ENCODE measurements at regions not wholly inside any gene's neighbourhood (a gene's known extent, or its start where the extent isn't known, plus 50 kb on each side); places are given as distances from the start of the nearest gene placed in this dataset.

DNA sequence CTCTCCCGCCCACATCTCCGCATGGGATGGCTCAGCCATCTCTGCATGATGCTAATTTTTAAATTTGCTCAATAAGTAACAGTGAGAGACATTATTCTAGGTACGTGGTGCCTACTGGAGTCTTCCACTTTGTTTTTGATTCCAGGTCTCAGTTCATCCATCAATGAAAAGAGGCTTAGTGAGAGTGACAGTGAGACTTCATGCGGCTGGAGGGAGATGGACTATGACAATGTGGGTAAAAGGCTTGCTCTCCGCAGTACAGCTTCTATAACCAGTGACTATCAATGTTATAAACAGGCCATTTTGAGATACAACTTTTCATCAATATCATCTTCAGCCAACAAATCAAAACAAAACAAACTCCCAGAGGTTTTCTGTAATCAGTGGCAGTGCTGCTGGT is 563.4 kb upstream of the MKI67 start:
- no peak for DNase-seq

DNA sequence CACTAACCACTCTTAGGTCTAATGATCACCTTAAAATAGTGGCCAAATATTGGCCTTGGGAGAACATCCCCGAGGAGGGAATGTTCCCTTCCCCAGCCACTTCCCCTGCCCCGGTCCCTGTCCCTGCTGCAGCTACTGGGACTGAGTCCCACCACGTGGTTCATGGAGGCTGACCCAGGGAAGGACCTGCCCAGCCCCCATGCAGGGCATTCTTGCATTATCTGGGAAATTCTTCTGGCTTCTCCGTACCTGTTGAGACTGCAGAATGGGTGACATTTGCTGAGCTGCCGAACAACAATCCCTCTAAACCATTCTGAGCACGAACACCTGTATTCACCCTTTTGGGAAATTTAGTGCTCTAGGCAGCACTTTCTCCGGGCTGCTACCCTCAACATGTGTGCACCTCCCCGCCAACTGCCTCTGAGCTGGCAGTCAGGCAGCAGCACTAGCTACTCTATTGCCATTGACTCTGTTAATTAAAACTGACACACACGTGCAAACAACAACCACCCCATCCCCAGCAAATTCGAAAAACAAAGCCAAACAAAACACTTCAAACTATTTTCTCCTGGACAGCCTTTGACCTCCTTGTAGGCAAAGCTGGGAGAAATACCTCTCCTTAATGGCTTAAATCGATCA is 567.4 kb upstream of the MKI67 start:
- no peak for DNase-seq

DNA sequence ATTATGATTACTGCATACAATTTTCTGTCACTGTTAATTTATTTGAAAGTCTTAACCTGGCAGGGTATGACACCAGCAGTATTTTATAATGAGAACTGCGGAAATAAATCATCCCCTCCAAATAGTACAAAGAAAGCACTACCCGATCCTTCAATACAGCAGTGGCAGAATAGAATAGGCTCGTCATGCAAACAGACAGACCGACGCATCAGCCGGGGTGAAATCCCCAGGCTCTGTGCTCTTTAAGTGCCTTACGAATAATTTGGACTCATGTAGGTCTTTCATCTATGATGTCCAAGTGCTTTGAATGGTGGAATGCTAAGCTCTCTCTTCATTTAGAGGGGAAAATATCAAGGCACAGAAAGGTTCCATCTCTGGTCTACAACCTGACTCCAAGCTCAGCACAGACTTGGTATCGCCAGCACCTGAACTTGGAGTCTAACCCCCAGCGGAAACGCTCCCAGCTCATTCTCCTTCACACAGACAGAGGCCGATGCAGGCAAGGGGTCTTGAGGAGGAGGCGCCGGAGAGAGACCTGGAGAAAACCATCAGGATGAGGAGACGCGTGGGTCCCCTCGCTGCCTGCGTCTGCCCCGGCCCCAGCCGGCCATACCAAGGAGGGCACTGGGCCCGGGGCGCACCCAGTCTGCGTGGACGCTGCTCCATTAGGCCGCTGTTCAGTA is 568.1 kb upstream of the MKI67 start:
- DNase-seq = no peak

DNA sequence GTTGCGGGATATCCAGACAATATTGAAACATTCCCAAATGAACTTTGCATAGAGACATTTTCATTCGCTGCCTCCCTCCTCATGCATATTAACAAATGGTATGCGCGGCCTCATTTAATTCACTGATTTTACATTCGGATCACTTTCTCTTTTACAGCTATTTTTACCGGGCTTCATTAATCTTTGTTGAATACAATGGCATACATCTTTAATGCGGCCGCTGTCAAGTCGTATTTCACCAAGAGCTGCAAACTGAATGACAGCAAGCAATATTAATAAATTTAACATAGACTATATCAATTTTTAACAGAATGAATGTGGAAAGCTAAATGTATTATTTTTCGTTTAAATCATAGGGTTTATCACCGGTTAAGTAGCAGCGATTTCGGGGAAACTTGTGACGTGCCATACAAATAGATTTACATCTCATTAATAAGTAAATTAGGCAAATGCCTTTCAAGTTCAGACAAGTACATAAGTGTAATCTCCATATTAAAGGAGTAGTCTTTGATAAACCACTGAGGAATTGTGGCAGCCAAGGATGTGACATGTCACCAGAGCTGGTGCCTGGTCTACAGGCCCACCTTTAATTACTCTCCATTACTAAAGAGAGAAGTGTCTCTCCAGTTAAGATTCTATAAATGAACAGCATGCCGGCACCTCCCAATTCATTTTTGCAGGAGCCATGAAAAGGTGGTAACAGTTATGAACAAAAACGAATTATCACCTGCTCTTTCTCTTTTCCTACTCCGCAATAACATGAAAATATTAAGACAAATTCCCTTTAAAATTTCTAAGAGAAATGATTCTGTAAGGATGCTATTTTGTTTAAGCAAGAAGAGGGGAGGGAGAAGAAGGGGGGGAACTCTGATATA is 568.9 kb upstream of the MKI67 start:
- DNase-seq = no peak

DNA sequence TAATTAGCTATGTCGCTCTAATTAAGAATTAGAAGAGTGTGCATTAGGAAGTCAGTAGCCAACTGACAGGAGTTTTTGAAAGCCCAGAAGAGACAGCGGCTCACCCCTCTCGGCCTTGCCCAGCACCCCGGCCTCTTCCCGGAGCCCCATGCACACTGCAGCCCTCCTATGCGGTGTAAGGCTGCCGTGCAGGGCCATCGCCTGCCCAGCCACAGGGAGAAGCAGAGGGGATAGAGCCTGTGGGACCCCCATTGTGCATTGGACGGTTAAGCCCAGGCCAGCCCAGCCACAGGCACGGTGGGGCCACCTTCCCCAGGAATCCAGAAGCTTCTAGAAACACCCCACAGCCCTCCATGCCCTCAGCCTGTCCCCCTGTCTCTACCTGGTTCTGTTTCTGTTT is 569.7 kb upstream of the MKI67 start:
- no peak for DNase-seq

DNA sequence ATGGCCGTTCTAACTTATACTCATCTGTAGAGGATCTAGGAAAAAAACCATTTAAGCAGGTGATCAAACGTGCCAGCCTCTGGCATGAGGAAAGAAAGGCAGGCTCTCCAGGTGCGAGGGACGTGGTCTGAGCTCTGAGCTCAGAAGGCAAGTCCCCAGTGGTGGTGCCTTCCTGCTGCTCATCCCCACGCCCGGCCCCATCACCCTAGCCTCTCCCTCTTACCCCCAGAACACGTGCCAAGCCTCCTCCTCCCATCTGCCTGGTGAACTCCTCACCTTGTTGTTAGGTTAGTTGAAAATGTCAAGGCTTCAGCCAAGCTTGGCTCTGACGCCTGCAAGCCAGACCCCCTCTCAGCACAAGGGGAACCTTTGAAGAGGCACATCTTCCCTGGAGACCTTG is 571.2 kb upstream of the MKI67 start:
- no peak for DNase-seq

DNA sequence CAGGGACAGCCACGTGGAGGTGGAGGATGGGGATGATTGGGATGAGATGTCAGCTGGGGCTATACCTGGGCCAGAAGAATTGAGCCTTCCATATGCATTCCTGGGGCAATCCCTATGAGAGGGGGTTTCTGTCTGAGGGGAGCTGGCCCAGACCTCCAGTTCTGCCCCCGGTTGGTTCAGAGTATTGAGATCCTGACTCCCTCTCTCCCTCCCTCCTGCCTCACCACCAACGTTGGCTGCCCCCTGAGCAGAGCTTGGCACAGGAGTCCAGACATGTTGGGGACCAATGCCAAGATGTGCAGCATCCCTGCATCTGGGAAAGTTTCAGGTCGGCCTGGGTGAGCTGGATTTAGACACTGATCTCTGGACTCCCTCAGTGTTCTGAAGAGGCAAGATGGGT is 575.2 kb upstream of the MKI67 start:
- DNase-seq = no peak

DNA sequence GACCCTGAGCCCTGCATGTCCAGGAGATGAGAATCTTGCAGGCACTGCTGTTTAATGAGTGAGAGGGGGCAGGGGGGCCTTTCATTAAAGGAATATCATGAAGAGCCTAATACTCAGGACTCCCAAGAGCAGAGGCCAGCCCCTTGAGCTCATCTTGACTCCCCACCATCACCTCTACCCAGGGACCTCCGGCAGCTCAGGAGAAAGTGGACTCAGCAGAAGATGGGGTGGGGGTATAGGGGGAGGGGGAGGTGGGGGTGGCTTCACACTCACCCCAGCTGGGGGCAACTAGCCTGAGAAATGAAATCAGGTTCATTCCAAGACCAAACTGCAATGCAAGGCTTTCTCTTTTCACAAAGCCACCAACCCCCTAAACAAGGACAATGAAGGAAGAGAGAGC is 575.6 kb upstream of the MKI67 start:
- DNase-seq = no peak

DNA sequence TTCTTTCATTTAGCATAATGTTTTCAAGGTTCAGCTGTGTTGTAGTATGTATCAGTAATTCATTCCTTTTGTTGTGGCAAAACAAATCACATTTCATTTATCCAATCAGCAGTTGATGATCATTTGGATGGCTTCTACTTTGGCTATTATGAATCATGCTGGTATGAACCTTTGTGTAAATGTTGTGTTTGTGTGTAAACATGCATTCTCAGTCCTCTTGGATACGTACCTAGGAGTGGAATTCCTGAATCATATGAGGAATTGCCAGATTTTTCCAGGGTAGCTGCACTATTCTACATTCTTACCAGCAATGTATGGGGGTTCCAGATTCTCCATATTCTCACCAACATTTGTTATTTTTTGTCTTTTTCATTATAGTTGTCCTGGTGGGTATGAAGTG is 578.5 kb upstream of the MKI67 start:
- no peak for DNase-seq

DNA sequence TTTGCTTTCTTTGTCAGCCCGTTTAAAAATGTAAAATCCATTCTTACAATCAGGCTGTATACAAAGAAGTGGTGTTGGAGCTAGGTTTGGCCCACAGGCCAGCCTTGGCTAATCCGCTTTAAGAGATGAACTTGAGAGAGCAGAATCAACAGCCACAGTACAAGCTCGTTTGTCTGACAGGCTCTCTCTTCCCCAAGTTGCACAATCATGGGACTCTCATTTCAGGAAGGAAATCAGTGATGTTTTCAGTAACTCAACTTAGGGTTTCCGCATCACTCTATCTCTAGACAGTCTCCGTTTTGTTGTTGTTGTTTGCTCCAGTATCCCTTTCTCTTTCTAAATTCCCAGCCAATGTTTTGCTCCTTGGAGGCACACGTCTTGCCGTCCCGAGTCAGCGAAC is 582.0 kb upstream of the MKI67 start:
- DNase-seq = no peak

DNA sequence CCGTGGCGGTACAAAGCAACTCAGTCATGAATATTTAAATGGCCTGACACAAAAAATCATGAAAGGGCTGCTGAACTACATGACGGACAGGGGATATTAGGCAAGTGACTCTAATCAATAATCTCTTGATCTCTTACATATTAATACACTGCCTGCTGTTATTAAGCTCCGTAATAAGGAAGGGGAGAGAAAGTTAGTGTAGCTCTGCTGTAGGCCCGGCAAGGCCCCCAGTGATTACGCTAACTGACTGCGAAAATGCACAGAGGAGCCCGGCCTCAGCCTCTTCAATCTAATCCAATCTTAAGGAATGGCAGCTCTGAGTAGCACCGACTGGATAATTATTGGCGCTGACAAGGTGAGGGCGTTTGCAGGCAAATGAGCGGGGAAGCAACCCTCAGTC is 583.5 kb upstream of the MKI67 start:
- no peak for DNase-seq

DNA sequence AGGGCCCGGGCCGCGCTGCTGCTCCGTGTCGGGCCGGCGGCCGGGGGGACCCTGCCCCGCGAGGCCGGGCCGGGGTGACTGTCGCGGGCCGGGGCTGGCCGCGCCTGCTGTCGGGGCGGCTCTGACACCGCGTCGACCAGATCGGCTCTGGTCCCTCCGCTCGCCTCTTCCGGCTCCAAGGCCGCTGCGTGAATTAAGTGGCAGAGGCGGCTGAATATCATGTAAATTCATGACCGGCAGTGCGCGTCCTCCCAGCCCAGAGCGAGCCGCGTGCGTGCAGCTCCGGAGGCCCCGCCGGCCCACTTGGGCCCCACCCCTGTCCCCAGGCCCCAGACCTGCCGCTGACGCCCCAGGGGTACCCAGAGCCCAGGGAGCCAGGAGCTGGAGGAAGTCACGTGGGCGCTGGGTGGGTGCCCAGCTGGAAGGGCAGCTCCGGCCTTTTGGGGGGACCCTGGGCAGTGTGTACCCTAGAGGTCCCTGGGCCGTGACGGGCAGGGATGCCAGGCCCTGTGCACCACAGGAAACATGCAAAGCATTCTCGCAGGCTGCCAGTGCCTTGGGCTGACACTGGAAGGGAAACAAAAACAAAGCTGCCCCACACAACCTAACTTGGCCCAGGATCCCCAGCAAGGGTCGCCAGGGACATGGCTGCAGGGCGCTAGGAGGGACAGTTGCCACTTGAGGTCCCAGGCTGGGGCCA is 584.0 kb upstream of the MKI67 start:
- DNase-seq = no peak

DNA sequence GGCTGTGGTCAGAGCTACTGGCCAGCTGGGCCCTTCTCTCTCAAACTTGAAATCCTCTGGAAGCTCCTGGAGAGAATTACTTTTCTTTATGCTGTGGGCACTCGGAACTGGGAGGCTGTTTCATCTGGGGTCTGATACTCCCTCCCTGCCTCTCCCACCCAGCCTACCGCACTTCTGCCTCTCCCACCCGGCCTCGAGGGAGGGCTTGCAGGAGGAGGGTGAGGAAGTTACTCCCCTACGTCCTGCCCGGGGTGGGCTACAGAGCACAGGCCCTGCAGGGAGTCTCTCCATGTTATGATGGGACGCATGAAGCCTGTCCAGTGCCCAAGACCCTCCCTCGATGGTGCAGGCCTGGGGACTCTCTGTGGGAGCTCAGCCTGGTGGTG is 584.6 kb upstream of the MKI67 start:
- no peak for DNase-seq

DNA sequence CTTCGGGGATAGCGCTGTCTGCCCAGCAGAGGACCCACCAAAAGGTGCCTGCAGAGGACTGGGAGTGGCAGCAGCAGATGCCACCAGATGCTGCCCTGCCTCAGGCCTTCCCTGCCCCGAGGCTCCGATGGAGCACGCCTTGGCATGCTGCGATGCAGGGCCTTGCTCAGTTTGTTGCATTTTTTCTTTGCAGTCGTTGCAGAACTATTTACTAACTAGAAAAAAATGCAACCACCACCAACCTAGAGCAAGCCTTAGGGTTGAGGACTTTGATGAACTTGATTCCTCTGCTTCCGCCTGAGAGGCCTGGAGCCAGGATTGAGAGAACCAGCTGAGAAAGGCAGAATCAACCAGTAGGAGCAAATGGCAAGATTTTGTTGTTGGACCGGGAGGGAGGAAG is 585.6 kb upstream of the MKI67 start:
- DNase-seq = no peak

DNA sequence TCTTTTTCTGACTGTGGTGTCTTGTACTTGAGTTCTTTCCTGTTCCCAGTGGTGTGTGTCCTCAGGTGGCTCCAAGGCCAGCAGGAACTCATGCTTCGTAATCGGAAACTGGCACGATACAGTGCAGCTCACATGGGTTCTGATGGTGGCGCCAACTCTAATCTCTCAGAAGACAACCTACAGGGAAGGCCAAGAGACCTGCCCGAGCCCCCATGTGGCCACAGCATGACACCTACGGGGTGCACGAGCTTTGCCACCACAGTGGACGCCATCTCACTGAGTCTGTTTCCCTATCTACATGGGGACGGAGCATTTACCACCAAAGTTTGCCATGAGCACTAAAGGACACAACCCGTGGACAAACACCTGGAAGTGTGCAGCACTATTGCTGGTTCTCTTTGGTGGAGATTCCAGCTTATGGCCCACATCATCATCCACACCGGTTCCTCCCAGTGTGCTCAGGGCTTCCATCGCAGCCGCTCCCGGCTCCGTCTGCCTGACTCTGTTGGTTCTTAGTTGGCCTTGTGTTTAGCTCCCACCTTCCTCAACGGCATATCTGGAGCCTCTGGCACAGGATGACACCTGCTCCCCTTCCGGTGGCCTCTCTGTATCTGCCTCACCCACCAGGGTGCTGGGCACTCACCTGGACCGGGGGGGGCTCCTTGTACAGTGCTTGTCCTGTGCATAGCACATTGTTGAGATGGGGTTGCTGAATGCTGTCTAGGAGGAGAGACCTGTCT is 586.6 kb upstream of the MKI67 start:
- no peak for DNase-seq

DNA sequence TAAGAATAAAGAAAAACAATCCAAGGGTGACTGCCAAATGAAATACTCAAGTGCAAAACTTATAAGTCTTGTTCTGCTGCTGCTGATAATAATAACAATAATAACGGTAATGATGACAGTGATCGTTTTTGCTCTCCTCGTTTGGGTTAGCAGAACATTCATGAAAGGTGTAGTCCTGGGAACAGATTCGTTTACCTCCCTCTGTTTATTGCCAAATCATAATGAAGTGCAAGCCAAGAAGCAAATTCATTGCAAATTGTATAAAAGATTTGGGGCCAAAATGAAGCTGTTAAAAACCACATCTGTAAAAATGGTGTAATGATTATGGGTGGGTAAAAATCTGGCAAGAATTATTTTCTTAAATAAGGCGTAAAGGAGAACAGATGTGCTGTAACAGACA is 587.2 kb upstream of the MKI67 start:
- DNase-seq = no peak

DNA sequence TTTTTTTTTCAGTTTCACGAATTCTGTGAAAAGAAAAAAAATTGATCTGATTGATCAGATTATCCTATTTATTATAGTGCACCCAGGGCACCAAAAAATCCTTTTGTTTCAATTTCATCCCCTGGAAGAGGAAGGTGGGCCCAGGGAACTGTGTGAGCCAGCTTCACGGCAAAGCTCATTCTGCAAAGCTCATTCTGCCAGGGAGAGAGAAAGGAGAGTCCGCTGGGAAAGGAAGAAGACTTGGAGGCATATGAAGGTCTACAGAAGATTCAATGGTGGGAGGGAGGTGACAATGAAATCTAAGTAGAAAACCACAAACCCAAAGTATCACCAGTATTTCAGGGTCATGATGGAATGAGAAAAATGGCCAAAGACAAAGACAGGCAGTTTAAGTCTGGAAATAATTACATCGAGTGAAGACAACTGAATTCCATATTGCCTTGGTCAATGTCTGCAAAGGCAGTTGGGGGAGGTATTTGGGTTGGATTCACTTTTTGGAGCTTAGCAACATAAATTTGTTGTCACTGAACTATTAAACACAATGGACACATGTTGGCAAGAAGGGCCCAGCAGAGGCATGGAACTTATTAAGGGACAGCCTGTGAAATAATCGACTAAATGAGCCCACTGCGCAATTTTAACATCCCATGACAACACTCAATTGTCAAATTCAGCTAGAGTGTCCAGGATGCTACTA is 587.8 kb upstream of the MKI67 start:
- DNase-seq = no peak

DNA sequence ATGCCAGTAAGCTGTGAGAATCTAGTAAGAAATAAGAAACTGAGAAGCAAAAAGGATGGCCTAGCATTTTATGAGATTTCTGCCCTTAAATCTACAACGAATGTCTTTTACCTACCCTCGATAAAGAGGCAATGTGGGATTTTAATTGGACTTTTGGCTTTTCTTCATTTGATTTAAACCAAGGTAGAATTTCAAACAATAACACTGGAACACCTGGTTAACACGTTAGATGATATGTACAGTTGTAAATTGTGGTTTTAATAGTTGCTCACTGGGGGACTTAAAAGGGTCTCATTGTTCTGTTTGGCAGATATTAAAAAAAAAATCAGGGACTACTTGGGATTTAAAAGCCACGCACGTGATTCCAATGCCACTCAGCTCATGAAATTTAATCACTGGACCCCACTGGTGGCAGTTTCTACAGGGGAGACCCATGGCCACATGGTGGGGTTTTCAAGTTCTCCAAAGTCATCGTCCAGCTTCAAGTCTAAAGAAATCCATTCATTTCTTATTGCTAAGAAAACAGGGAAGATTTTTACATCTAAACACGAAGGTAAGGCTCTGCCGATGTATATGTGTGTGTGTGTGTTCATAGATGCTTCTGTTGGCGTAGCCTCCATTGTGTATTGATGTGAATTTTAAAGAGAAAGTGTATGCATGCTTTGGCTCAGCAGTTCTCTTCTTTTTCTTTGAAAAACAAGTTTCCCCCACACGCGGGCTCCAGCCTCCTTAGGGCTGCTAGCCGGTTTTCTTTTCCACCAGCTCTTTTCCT is 588.6 kb upstream of the MKI67 start:
- DNase-seq = no peak

DNA sequence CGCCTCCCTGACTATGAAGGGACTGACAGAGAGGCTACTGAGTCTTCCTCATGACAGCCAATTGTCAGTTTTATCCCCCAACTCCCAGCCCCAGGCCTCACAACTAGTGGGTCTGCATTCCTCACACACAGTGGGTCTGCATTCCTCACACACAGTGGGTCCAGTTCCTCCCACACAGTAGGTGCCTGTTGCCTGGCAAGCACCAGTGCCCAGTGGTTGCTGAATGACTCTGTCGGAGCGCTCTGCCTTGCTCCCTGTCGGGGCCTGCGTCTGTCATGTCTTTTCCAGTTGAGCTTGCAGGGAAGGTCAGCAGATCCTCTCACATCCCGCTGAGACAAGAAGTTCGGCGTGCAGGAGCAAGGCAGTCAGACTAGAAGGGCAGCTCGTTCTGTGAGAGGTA is 590.0 kb upstream of the MKI67 start:
- DNase-seq = no peak

DNA sequence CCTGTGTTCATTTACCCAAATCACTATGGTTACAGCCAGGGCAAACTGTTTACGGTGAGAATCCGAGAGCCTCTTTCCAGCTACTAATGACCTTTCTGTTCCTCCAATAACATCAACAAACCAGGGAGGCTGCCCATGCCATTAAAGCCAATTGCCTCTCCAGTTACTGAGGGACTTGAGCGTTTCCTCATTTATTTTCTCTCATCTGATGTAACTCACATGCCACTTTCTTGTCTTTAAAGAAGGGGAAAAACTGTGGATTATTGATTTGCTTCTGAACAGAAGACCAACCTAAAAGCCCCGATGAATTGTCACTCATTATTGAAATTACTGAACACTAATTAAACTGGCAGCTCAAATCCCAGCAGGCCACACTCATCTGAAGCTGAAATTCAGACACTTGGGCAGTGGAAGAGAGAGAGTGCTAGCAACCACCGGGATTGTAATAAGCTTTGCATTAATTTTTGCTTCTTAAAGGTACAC is 595.8 kb upstream of the MKI67 start:
- DNase-seq = no peak

DNA sequence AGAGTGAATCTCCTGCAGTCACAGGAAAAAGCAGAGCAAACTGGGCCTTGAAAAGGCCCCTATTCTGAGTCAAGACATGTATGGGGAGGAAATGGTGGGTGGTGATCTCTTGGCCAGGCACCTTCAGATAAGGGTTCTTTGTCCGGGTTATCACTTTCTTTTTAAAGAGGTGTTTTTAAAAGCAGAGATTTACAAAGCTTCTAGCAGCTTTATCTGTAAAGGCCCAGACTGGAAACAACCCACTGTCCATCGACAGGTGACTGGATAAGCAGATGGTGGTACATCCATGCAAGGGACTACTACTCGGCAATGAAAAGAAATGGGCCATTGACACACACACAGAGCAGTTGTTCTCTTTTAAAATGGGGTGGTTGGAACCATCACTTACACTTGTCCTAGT is 596.7 kb upstream of the MKI67 start:
- no peak for DNase-seq

Data from GOT3 (cell line).